ENCODE measurements at regions not wholly inside any gene's neighbourhood (a gene's known extent, or its start where the extent isn't known, plus 50 kb on each side); places are given as distances from the start of the nearest gene placed in this dataset.
"Not testable (repeated sequence)": the region's sequence is repeated elsewhere in the genome, so short reads cannot be mapped to it uniquely, and the experiment has no call there.

GRCh38 chr18:65622436-65622835, 128.4 kb upstream of the CDH7 start:
- no peaks in the 10 kb centered on the region for H3K27me3 ChIP-seq (ENCODE audit: control insufficient read depth in 5 of 5, insufficient read depth in 4 of 5, low read length in 5 of 5)
- no peak overlapping the region for H3K9ac ChIP-seq (ENCODE audit: low read length in 5 of 5)

DNA sequence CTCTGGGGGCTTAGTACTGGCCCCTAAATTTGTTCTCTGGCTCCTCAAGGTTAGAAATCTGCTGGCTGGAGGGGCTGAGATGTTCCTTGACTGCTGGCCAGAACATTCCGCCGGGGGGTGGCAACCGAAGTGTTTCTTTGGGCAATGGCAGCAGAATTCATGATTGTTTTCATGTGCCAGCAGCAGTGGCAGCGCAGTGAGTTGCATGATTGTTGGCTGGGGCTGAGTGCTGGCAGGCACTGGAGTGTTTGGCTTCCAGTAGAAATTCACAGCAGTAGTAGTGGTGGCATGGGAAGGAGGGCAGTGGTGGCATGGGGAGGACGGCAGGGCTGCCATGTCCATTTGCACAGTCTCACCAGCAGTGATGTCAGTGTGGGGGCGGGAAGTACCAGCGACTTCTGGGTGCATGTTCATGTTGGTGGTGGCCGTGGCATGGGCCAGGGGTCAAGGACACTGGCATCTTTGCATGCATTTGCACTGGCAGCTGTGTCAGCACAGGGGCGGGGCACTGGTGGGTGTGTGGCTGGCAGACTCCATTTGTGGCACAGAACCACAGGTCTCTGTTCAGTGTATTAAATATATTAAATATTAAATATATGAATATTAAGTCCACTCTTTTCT, 130.6 kb upstream of the CDH7 start:
- Histone ChIP-seq H3K27me3 (ENCODE audit: control insufficient read depth in 5 of 5, insufficient read depth in 4 of 5, low read length in 5 of 5) (no peaks in the 10 kb centered on the region), H3K36me3 (ENCODE audit: control insufficient read depth in 5 of 5, insufficient read depth in 5 of 5, low read length in 5 of 5) (no peaks in the 10 kb centered on the region), H3K27ac (ENCODE audit: low read depth, low read length) (no peak overlapping the region), H3K4me1 (ENCODE audit: control insufficient read depth in 5 of 5, insufficient read depth in 5 of 5, low read length in 5 of 5) (no peaks in the 10 kb centered on the region), H3K9ac (ENCODE audit: low read length in 5 of 5) (no peak overlapping the region), H3K4me3 (ENCODE audit: low read depth in 1 of 5, low read length in 5 of 5) (no peak overlapping the region), H3K9me3 (ENCODE audit: control insufficient read depth in 5 of 5, low read length in 5 of 5) (peaks cover 0 to 4% (median 0%) of the 10 kb centered on the region in 5 donors)

More at GRCh38 chr18:65622436-65622835, 128.4 kb upstream of the CDH7 start:
- Histone ChIP-seq H3K27ac (ENCODE audit: low read depth, low read length) (no peak overlapping the region), H3K36me3 (ENCODE audit: control insufficient read depth in 5 of 5, insufficient read depth in 5 of 5, low read length in 5 of 5) (no peaks in the 10 kb centered on the region), H3K9me3 (ENCODE audit: control insufficient read depth in 5 of 5, low read length in 5 of 5) (peaks cover 0 to 4% (median 0%) of the 10 kb centered on the region in 5 donors), H3K4me3 (ENCODE audit: low read depth in 1 of 5, low read length in 5 of 5) (no peak overlapping the region), H3K4me1 (ENCODE audit: control insufficient read depth in 5 of 5, insufficient read depth in 5 of 5, low read length in 5 of 5) (no peaks in the 10 kb centered on the region)

DNA sequence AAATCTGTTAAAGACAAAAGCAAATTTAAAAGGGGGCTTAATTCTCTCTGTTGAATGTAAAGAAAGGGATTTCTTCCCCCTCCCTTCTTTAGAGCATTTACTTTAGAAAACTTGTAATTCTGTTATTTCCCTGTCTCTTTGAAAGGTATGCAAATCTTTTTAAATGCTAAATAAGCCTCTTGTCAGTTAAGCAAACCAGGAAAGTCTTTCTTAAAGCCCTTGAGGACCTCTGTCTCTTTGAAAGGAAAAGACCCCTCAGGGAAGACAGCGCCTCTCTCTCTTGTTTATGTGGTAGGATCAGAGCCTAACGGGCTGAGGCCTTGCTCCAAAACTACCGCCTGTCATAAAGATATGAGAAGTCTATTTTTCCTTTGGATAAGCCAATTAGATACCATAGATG, 139.9 kb upstream of the CDH7 start:
- Histone ChIP-seq H3K9me3 (ENCODE audit: control insufficient read depth in 5 of 5, low read length in 5 of 5) (no peaks in the 10 kb centered on the region), H3K4me3 (ENCODE audit: low read depth in 1 of 5, low read length in 5 of 5) (no peak overlapping the region), H3K27me3 (ENCODE audit: control insufficient read depth in 5 of 5, insufficient read depth in 4 of 5, low read length in 5 of 5) (no peaks in the 10 kb centered on the region), H3K9ac (ENCODE audit: low read length in 5 of 5) (no peak overlapping the region), H3K36me3 (ENCODE audit: control insufficient read depth in 5 of 5, insufficient read depth in 5 of 5, low read length in 5 of 5) (no peaks in the 10 kb centered on the region), H3K27ac (ENCODE audit: low read depth, low read length) (no peak overlapping the region), H3K4me1 (ENCODE audit: control insufficient read depth in 5 of 5, insufficient read depth in 5 of 5, low read length in 5 of 5) (no peaks in the 10 kb centered on the region)

DNA sequence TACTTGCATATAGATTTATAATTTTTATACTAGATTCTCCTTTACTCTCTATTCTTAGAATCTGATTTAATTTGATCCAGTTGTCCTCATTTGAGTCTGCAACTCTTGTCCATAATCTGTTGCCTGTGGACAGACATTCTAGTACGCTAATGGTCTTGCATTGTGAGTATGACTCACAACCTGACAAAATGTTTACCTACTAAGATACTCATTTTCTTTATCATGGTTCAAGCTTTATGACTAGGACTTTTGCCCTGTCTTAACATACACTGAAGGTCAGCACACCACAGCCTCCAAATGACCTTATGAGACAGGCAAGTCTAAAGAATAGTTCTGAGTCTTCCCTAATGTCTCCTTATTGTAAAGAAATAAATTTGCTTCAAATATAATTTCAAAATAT, 142.3 kb upstream of the CDH7 start:
- Histone ChIP-seq H3K4me1 (ENCODE audit: control insufficient read depth in 5 of 5, insufficient read depth in 5 of 5, low read length in 5 of 5) (no peaks in the 10 kb centered on the region), H3K9ac (ENCODE audit: low read length in 5 of 5) (no peak overlapping the region), H3K4me3 (ENCODE audit: low read depth in 1 of 5, low read length in 5 of 5) (no peak overlapping the region)

GRCh38 chr18:65607161-65607560, 143.7 kb upstream of the CDH7 start:
- Histone ChIP-seq H3K27me3 (ENCODE audit: control insufficient read depth in 5 of 5, insufficient read depth in 4 of 5, low read length in 5 of 5) (no peaks in the 10 kb centered on the region), H3K4me3 (ENCODE audit: low read depth in 1 of 5, low read length in 5 of 5) (no peak overlapping the region), H3K27ac (ENCODE audit: low read depth, low read length) (no peak overlapping the region), H3K36me3 (ENCODE audit: control insufficient read depth in 5 of 5, insufficient read depth in 5 of 5, low read length in 5 of 5) (no peaks in the 10 kb centered on the region), H3K9ac (ENCODE audit: low read length in 5 of 5) (no peak overlapping the region), H3K4me1 (ENCODE audit: control insufficient read depth in 5 of 5, insufficient read depth in 5 of 5, low read length in 5 of 5) (no peaks in the 10 kb centered on the region), H3K9me3 (ENCODE audit: control insufficient read depth in 5 of 5, low read length in 5 of 5) (no peaks in the 10 kb centered on the region)

More for the DNA sequence above, 142.3 kb upstream of the CDH7 start:
- Histone ChIP-seq H3K27ac (ENCODE audit: low read depth, low read length) (no peak overlapping the region), H3K27me3 (ENCODE audit: control insufficient read depth in 5 of 5, insufficient read depth in 4 of 5, low read length in 5 of 5) (no peaks in the 10 kb centered on the region), H3K9me3 (ENCODE audit: control insufficient read depth in 5 of 5, low read length in 5 of 5) (no peaks in the 10 kb centered on the region), H3K36me3 (ENCODE audit: control insufficient read depth in 5 of 5, insufficient read depth in 5 of 5, low read length in 5 of 5) (no peaks in the 10 kb centered on the region)

- Histone ChIP-seq H3K9ac (ENCODE audit: low read length in 5 of 5) (no peak overlapping the region), H3K4me1 (ENCODE audit: control insufficient read depth in 5 of 5, insufficient read depth in 5 of 5, low read length in 5 of 5) (no peaks in the 10 kb centered on the region), H3K27me3 (ENCODE audit: control insufficient read depth in 5 of 5, insufficient read depth in 4 of 5, low read length in 5 of 5) (no peaks in the 10 kb centered on the region), H3K9me3 (ENCODE audit: control insufficient read depth in 5 of 5, low read length in 5 of 5) (no peaks in the 10 kb centered on the region), H3K36me3 (ENCODE audit: control insufficient read depth in 5 of 5, insufficient read depth in 5 of 5, low read length in 5 of 5) (no peaks in the 10 kb centered on the region), H3K27ac (ENCODE audit: low read depth, low read length) (no peak overlapping the region), H3K4me3 (ENCODE audit: low read depth in 1 of 5, low read length in 5 of 5) (no peak overlapping the region)
These were observed 144.2 kb upstream of the CDH7 start for GRCh38 chr18:65606551-65607130.

DNA sequence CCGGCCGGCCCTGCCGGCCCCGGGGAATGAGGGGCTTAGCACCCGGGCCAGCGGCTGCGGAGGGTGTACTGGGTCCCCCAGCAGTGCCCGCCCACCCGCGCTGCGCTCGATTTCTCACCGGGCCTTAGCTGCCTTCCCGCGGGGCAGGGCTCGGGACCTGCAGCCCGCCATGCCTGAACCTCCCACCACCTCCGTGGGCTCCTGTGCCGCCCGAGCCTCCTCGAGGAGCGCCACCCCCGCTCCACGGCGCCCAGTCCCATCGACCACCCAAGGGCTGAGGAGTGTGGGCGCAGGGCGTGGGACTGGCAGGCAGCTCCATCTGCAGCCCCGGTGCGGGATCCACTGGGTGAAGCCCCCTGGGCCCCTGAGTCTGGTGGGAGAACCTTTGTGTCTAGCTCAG, 145.5 kb upstream of the CDH7 start:
- not testable (repeated sequence) for H3K36me3 ChIP-seq (ENCODE audit: control insufficient read depth in 5 of 5, insufficient read depth in 5 of 5, low read length in 5 of 5); H3K27ac ChIP-seq (ENCODE audit: low read depth, low read length); H3K4me1 ChIP-seq (ENCODE audit: control insufficient read depth in 5 of 5, insufficient read depth in 5 of 5, low read length in 5 of 5); H3K27me3 ChIP-seq (ENCODE audit: control insufficient read depth in 5 of 5, insufficient read depth in 4 of 5, low read length in 5 of 5); H3K9ac ChIP-seq (ENCODE audit: low read length in 5 of 5); H3K4me3 ChIP-seq (ENCODE audit: low read depth in 1 of 5, low read length in 5 of 5); H3K9me3 ChIP-seq (ENCODE audit: control insufficient read depth in 5 of 5, low read length in 5 of 5)

DNA sequence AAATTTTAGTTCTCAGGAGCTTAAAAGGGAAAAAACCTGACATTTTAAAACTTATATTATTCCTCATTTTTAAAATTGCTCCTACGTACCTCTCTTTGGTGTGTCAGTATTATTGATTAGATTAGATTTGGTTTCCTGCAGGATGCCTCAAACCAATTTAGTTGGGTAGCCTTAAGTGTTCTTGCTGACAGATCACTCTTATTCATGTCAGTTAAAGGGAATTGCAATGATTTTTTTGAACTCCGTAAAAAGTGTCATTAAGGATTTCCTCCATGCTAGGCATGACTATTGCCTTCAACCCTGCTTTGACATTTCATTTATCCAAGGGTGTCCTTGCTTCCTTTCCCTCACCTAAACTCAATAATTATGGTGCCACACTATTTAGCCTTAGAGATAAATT, 149.0 kb upstream of the CDH7 start:
- Histone ChIP-seq H3K9me3 (ENCODE audit: control insufficient read depth in 5 of 5, low read length in 5 of 5) (no peaks in the 10 kb centered on the region), H3K9ac (ENCODE audit: low read length in 5 of 5) (no peak overlapping the region), H3K27me3 (ENCODE audit: control insufficient read depth in 5 of 5, insufficient read depth in 4 of 5, low read length in 5 of 5) (no peaks in the 10 kb centered on the region), H3K27ac (ENCODE audit: low read depth, low read length) (no peak overlapping the region), H3K36me3 (ENCODE audit: control insufficient read depth in 5 of 5, insufficient read depth in 5 of 5, low read length in 5 of 5) (no peaks in the 10 kb centered on the region), H3K4me3 (ENCODE audit: low read depth in 1 of 5, low read length in 5 of 5) (no peak overlapping the region), H3K4me1 (ENCODE audit: control insufficient read depth in 5 of 5, insufficient read depth in 5 of 5, low read length in 5 of 5) (no peaks in the 10 kb centered on the region)

- Histone ChIP-seq H3K27me3 (ENCODE audit: control insufficient read depth in 5 of 5, insufficient read depth in 4 of 5, low read length in 5 of 5) (no peaks in the 10 kb centered on the region), H3K27ac (ENCODE audit: low read depth, low read length) (no peak overlapping the region), H3K4me1 (ENCODE audit: control insufficient read depth in 5 of 5, insufficient read depth in 5 of 5, low read length in 5 of 5) (no peaks in the 10 kb centered on the region), H3K4me3 (ENCODE audit: low read depth in 1 of 5, low read length in 5 of 5) (no peak overlapping the region), H3K9me3 (ENCODE audit: control insufficient read depth in 5 of 5, low read length in 5 of 5) (peaks cover 0 to 2% (median 0%) of the 10 kb centered on the region in 5 donors), H3K36me3 (ENCODE audit: control insufficient read depth in 5 of 5, insufficient read depth in 5 of 5, low read length in 5 of 5) (no peaks in the 10 kb centered on the region), H3K9ac (ENCODE audit: low read length in 5 of 5) (no peak overlapping the region)
These were observed 158.4 kb upstream of the CDH7 start for GRCh38 chr18:65592435-65592834.

DNA sequence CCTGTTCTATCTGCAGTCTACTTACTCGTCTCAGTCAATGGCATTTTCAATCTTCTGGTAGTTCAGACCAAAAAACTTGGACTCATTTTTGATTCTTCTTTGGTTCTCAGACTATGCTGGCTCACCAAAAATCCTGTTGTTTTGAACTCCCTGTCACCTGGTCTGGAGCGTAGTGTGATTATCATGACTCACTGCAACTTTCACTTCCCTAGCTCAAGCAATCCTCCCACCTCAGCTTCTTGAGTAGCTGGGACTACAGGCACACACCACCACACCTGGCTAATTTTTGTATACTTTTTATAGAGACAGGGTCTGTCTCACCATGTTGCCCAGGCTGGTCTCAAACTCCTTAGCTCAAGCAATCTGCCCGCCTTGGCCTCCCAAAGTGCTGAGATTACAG, 163.3 kb upstream of the CDH7 start:
- Histone ChIP-seq H3K4me1 (ENCODE audit: control insufficient read depth in 5 of 5, insufficient read depth in 5 of 5, low read length in 5 of 5) (no peaks in the 10 kb centered on the region), H3K27me3 (ENCODE audit: control insufficient read depth in 5 of 5, insufficient read depth in 4 of 5, low read length in 5 of 5) (no peaks in the 10 kb centered on the region), H3K4me3 (ENCODE audit: low read depth in 1 of 5, low read length in 5 of 5) (no peak overlapping the region), H3K9ac (ENCODE audit: low read length in 5 of 5) (no peak overlapping the region), H3K9me3 (ENCODE audit: control insufficient read depth in 5 of 5, low read length in 5 of 5) (peaks cover 0 to 2% (median 0%) of the 10 kb centered on the region in 5 donors), H3K27ac (ENCODE audit: low read depth, low read length) (no peak overlapping the region), H3K36me3 (ENCODE audit: control insufficient read depth in 5 of 5, insufficient read depth in 5 of 5, low read length in 5 of 5) (no peaks in the 10 kb centered on the region)
